VCaP (cell line): ENCODE measurements at regions not wholly inside any gene's neighbourhood (a gene's known extent, or its start where the extent isn't known, plus 50 kb on each side); places are given as distances from the start of the nearest gene placed in this dataset.

Source experiments
- H3K27ac ChIP-seq: fragments of 450-650 bp; 2 replicates; pipeline ENCODE4 v1.5.1; 2017
- TF ChIP-seq, protein P1 (sequence below): fragments of 450-650 bp; conservative IDR thresholded peaks from 2 replicates; pipeline ENCODE4 v1.5.1; 2017; ENCODE audit warnings: mild to moderate bottlenecking, moderate library complexity

- no peak overlapping the region for H3K27ac ChIP-seq
- TF ChIP-seq, protein P1, sequence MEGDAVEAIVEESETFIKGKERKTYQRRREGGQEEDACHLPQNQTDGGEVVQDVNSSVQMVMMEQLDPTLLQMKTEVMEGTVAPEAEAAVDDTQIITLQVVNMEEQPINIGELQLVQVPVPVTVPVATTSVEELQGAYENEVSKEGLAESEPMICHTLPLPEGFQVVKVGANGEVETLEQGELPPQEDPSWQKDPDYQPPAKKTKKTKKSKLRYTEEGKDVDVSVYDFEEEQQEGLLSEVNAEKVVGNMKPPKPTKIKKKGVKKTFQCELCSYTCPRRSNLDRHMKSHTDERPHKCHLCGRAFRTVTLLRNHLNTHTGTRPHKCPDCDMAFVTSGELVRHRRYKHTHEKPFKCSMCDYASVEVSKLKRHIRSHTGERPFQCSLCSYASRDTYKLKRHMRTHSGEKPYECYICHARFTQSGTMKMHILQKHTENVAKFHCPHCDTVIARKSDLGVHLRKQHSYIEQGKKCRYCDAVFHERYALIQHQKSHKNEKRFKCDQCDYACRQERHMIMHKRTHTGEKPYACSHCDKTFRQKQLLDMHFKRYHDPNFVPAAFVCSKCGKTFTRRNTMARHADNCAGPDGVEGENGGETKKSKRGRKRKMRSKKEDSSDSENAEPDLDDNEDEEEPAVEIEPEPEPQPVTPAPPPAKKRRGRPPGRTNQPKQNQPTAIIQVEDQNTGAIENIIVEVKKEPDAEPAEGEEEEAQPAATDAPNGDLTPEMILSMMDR = no peak
Observed at GRCh38 chr4:79064806-79065205, 125.6 kb upstream of the PAQR3 start.

DNA sequence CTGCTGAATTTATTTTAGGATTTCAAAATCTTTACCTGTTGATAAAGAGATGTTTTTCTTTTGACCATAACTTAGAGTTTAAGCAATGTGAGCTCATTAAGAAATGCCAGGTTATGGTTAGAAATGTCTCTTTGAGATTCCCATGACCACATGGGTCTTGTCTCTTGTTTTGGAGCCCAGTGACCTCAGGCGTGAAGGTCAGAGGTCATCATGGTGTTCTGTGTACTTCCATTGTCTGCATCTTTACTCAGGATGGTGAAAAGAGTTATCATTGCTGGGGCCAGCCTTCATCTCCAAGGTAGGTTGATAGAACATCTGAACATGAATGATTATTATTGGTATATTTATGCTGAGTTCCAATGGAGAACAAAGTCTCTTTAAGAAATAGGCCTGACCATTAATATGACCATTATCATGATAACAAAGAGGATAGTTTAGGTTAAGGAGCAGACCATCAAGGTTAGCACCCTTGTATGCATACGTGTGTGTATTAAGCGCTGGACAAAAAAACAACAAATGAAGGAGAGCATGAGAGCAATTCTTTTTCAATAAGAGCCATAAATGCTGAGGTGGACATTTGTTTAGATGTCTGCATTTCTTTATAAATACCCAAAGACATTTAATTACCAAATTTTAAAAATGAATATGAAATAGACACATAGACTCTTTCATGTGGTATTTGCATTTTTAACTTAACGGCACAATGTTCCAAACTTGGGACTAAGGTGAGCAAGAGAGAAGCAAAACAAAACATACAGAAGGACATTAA lies 120.6 kb upstream of the PAQR3 start:
- no peak overlapping the region for H3K27ac ChIP-seq
- TF ChIP-seq, protein P1 = no peak

DNA sequence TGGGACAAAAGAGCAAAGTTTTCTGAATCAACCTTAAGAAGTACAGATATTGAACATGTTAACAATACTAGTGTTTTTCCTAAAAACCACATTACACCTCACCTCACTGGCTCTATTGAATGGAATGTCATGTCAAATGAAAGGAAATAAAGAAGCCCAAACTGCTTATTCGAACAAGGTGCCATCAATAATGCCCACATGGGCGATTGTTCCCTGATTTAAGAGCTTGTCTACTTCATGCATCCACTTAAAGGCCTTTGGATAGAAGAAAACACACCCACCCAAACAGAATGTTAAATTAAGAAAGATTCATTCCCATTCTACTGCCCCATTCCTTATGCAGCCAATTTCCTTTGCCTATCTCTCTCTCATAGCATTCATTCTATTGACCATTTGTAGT lies 118.5 kb upstream of the PAQR3 start:
- TF ChIP-seq, protein P1 = no peak

DNA sequence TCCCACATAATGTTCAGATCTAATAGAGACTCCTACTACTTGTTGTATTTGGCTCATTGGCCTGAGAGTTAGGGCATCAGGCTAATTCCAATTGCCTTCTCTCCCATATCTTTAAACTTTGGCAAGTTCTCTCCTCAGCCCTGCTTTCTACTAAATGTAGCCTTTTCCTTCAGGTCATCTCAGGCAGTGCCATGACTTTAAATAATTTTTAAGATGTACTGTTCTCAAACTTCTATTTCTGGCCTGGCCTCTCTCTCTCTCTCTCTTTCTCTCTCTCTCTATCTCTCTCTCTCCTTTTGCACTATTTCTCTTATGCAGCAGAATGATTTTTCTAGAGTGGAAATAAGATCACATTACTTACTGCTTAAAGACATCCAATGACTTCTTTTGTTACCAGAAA lies 114.5 kb upstream of the PAQR3 start:
- TF ChIP-seq, protein P1 = no peak
- H3K27ac ChIP-seq = no peak overlapping the region

More for the DNA sequence above, 118.5 kb upstream of the PAQR3 start:
- no peak overlapping the region for H3K27ac ChIP-seq

DNA sequence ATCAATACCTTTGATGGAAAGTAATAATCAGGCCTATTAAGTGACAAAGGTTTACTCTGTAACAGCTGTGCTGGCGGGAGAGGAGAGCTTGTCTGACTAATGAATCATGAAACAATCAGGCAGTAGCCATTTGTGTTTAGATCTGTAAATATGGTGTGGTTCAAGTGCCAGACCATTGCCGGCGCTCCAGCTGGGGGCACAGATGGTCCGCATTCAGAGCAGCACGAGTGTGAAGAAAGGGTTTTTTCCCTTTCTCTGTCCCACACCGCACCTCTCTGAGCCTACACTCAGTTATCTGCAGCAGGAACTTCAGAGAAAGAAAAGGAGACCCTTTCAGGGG lies 111.3 kb upstream of the PAQR3 start:
- TF ChIP-seq, protein P1 = no peak
- peak overlapping the region; percentile 57 for H3K27ac ChIP-seq

DNA sequence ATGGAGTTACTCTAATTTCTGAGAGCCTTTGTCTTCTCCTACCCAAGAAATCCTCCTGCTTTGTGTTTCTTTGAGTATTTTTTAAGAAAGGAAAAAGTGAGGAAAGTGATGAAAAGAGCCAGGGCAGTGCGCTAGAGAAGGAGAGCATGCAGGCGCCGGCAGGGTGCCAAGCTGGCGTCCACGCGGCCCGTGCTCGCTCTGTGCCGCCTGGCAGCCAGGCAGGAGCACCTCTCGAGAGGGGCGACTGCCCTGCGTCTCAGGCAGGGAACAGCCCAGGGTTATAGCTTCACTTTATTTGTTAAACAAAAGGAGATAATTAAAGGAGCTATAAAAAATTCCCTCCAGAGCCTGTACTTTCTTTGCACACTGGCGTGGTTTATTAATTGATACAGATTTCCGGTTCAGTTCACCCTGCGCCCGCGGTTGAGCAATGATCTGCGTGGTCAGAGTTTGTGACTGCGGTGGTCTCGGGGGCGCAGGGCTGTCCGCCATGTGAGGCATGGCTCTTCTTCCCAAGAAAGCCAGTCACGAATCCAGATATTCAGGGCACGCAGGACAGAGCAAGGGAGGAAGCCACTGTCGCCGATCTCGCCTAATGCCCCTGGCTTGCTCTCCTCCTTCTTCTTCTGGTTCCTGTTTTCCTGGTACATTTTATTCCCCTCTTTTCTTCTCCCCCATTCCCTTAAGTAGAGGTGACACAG lies 110.8 kb upstream of the PAQR3 start:
- peak overlapping the region; percentile 57 for H3K27ac ChIP-seq
- TF ChIP-seq, protein P1 = no peak

- H3K27ac ChIP-seq = no peak overlapping the region
- TF ChIP-seq, protein P1 = no peak
Observed at GRCh38 chr4:79048878-79049277, 109.6 kb upstream of the PAQR3 start.
